ENCODE measurements at regions not wholly inside any gene's neighbourhood (a gene's known extent, or its start where the extent isn't known, plus 50 kb on each side); places are given as distances from the start of the nearest gene placed in this dataset.

DNA sequence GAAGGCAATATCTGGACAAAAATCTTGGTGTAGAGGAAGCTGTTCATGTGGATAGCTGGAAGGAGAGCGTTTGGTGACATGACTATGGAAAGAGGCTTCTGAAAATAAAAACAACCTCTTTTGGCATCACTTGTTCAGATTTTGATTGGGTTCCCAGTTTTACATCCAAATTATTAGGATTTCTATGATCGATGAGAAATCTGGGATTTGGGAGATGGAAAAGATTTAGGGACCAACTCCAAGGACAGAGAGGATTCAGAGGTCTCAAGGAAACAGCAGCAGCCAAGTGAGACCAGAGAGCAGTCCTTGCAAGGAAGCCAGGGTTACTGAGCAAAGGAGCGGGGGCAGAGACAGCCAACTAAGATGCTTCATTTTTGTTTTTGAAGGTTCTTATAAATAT is 441.7 kb downstream of the TRIB2 start:
- H3K27ac ChIP-seq: no peak overlapping the region
- TF ChIP-seq, protein P1, sequence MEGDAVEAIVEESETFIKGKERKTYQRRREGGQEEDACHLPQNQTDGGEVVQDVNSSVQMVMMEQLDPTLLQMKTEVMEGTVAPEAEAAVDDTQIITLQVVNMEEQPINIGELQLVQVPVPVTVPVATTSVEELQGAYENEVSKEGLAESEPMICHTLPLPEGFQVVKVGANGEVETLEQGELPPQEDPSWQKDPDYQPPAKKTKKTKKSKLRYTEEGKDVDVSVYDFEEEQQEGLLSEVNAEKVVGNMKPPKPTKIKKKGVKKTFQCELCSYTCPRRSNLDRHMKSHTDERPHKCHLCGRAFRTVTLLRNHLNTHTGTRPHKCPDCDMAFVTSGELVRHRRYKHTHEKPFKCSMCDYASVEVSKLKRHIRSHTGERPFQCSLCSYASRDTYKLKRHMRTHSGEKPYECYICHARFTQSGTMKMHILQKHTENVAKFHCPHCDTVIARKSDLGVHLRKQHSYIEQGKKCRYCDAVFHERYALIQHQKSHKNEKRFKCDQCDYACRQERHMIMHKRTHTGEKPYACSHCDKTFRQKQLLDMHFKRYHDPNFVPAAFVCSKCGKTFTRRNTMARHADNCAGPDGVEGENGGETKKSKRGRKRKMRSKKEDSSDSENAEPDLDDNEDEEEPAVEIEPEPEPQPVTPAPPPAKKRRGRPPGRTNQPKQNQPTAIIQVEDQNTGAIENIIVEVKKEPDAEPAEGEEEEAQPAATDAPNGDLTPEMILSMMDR (conservative IDR thresholded peaks at IDR 0.05): no peak

DNA sequence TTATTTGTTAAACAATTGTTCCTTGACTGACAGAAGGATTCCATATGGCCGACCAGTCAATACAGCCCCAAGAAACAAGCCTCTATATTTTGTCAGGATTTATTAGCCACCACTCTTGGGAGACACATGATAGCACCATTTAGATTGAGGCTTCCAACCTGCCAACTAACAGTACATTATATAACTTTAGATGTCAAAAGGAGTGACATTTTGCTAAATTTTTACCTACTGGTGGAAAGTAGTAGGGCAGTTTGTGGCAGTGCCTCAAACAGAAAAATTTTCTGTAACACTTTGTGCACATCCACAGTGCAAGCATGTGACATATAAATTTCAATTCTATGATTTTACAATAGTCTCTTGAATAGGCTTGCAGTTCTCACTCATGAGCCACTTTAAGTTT is 464.0 kb downstream of the TRIB2 start:
- no peak for TF ChIP-seq ZFX (IDR thresholded peaks at IDR 0.05)
- TF ChIP-seq, protein P1 (conservative IDR thresholded peaks at IDR 0.05): no peak; the same call in 1 of the 2 replicates
- H3K27ac ChIP-seq: no peak overlapping the region

DNA sequence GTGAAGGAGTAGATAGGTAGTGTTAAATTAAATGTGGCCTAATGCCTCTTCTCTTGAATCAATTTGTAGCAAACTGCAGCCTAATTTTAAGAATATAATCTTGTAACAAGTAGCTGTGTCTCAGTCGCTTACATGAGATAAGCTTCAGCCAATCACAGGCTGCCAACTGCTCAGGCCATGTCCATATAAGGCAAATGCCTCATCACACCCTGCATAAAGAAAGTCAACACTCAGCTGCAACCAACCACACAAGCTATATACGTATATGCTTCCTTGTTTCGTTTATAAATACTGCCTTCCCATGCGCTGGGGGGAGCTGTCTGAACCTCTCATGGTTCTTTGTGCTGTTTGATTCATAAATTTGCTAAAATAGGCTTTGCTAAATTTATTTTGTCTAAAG is 476.3 kb downstream of the TRIB2 start:
- no peak overlapping the region for H3K27ac ChIP-seq
- TF ChIP-seq ZFX (IDR thresholded peaks at IDR 0.05): no peak
- TF ChIP-seq, protein P1 (conservative IDR thresholded peaks at IDR 0.05): no peak

DNA sequence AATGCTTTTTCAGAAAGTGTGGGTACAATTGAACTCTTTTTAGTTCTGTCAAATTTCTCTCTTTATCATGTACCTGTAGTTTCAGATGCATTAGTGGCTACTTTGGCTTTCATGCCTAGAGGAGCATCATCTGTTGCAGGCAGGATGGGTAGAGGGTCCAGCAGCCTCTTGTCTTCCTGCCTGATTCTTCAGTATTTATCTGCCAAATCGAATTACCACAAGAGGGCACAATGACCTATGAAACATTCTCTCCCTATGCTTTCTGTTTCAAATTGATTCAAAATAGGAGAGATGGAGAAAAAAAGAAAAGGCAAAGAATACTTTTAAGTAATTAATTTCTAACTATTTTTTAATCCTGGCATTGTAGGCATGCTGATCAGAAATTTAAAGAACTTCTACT is 477.2 kb downstream of the TRIB2 start:
- H3K27ac ChIP-seq: no peak overlapping the region
- TF ChIP-seq ZFX (IDR thresholded peaks at IDR 0.05): no peak
- TF ChIP-seq, protein P1 (conservative IDR thresholded peaks at IDR 0.05): peak; percentile 70

DNA sequence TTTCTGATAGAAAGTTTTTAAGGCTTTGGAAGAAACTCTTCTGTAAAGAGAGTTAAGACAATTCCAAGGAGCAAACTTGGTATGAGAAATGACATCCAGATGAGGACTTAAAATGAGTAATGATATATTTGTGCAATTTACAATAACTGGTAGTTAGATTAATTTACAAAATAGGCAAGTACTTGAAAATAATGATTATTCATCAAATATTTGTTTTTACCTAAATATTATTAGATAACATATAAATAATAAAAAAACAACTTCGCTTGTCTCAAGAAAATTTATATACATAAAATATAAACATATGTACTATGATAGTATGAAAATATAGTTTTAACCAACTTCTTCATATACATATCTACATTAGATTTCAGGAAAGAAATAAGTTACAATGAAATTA is 478.5 kb downstream of the TRIB2 start:
- no peak overlapping the region for H3K27ac ChIP-seq
- TF ChIP-seq, protein P1 (conservative IDR thresholded peaks at IDR 0.05): no peak
- no peak for TF ChIP-seq ZFX (IDR thresholded peaks at IDR 0.05)

DNA sequence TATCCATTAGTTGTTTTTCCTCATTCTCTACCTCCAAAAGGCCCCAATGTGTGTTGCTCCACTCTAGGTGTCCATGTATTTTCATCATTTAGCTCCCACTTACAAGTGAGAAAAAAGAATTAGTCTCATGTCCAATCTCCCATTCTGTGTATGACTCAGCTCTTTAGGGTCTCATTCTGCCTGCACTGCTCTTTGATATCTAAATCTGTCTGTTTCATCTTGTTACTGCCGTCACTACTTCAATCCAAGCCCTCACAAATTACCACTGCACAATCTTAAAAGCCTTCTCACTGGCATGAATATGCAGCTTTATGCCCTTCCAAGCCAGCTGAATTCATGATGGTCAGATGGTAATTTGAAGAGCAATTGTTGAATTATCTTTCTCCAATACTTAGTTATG is 480.5 kb downstream of the TRIB2 start:
- TF ChIP-seq, protein P1 (conservative IDR thresholded peaks at IDR 0.05): no peak
- no peak for TF ChIP-seq ZFX (IDR thresholded peaks at IDR 0.05)
- no peak overlapping the region for H3K27ac ChIP-seq

DNA sequence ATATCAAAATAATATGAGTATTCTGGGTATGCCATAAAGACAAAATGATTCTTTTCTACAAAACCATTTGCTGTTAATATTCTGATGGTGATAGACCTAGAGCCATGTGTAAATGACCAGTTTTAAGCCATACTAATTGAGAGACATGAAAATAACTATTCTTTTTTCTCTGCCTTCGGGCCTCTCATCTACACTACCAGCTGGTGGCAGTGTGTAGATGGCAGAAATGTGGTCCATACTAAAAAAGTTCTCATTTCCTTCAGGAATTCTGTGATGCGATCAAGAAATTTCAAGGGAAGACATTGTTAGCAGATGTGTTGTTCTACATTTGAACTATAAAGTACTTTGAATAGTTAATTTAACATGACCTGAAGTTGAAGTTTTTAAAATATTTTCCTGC is 485.2 kb downstream of the TRIB2 start:
- TF ChIP-seq, protein P1 (conservative IDR thresholded peaks at IDR 0.05): peak; percentile 64
- no peak for TF ChIP-seq ZFX (IDR thresholded peaks at IDR 0.05)
- H3K27ac ChIP-seq: no peak overlapping the region

Data from C4-2B (cell line).